Uterus (tissue), 2 donors: ENCODE measurements at regions not wholly inside any gene's neighbourhood (a gene's known extent, or its start where the extent isn't known, plus 50 kb on each side); places are given as distances from the start of the nearest gene placed in this dataset.

ENCODE experiments used
- POLR2A ChIP-seq, 2 donors: fragments of 450-650 bp; IDR thresholded peaks; one replicate each; pipeline ENCODE4 v1.6.1; 2016; ENCODE audit warnings: antibody characterized with exemption in 2 of 2, mild to moderate bottlenecking in 1 of 2, moderate library complexity in 1 of 2
- TF ChIP-seq, protein P1 (sequence below), 4 experiments: fragments of 200-600 bp in 2 of 4; fragments of 450-650 bp in 2 of 4; sonication (generic) in 2 of 4; IDR thresholded peaks; one replicate each; pipeline ENCODE4 v1.5.1; 2016 to 2019; ENCODE audit warnings: antibody characterized with exemption in 4 of 4, mild to moderate bottlenecking in 2 of 4, moderate library complexity in 1 of 4

DNA sequence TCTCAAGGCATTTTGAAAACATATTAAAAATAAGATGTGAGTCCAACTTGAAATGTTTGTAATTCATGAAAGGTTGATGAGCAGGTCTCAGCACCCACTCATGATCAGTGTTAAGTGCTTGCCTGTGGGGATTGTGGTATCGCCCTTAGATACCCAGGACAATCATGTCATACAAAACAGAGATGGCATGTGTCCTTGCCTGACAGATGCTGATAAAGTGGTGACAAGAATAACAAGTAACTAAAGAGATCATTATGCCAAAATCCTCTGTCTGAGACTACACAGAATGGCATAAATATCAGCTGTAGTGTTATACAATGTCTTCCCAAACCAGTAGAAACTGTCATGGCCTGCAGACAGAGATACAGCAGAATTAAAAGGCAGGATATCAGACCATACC, 930.3 kb downstream of the SUCLG1 start:
- no peak for TF ChIP-seq POLR2A (IDR thresholded peaks at IDR 0.05)
- TF ChIP-seq, protein P1, sequence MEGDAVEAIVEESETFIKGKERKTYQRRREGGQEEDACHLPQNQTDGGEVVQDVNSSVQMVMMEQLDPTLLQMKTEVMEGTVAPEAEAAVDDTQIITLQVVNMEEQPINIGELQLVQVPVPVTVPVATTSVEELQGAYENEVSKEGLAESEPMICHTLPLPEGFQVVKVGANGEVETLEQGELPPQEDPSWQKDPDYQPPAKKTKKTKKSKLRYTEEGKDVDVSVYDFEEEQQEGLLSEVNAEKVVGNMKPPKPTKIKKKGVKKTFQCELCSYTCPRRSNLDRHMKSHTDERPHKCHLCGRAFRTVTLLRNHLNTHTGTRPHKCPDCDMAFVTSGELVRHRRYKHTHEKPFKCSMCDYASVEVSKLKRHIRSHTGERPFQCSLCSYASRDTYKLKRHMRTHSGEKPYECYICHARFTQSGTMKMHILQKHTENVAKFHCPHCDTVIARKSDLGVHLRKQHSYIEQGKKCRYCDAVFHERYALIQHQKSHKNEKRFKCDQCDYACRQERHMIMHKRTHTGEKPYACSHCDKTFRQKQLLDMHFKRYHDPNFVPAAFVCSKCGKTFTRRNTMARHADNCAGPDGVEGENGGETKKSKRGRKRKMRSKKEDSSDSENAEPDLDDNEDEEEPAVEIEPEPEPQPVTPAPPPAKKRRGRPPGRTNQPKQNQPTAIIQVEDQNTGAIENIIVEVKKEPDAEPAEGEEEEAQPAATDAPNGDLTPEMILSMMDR (IDR thresholded peaks at IDR 0.05) = no peak
